ENCODE measurements at regions not wholly inside any gene's neighbourhood (a gene's known extent, or its start where the extent isn't known, plus 50 kb on each side); places are given as distances from the start of the nearest gene placed in this dataset. TPM values are rescaled to one million over a fixed set of nuclear protein-coding genes. Genes with fewer than 3 reads are reported as not detected.

- DNase-seq = no peak
Observed at GRCh38 chr1:48052923-48053291, 55.7 kb upstream of the TRABD2B start.

- no peak for DNase-seq
Observed at GRCh38 chr1:48051466-48052126, 54.4 kb upstream of the TRABD2B start.

- DNase-seq = no peak
Observed at GRCh38 chr1:48049823-48050535, 52.8 kb upstream of the TRABD2B start.

GRCh38 chr1:48048980-48049379 is 51.8 kb upstream of the TRABD2B start:
- DNase-seq = no peak

GRCh38 chr1:48048064-48048463 is 50.9 kb upstream of the TRABD2B start:
- peak; percentile 7 for DNase-seq

GRCh38 chr1:48047116-48047515 is 49.9 kb upstream of the TRABD2B start:
- no peak for DNase-seq

Small RNA genes lying in the stretch of these regions (small RNA-seq; reads per million reads assigned to genes)
- not detected for gene CYP46A4P (ENCODE audit: low replicate concordance)
